Ecto neural progenitor cell (in vitro differentiated cells): ENCODE measurements at regions not wholly inside any gene's neighbourhood (a gene's known extent, or its start where the extent isn't known, plus 50 kb on each side); places are given as distances from the start of the nearest gene placed in this dataset.

Experiments used
- DNase-seq: peaks from one replicate; pipeline ENCODE4 v3.0.0-alpha.2; 2018; ENCODE audit warnings: low spot score

DNA sequence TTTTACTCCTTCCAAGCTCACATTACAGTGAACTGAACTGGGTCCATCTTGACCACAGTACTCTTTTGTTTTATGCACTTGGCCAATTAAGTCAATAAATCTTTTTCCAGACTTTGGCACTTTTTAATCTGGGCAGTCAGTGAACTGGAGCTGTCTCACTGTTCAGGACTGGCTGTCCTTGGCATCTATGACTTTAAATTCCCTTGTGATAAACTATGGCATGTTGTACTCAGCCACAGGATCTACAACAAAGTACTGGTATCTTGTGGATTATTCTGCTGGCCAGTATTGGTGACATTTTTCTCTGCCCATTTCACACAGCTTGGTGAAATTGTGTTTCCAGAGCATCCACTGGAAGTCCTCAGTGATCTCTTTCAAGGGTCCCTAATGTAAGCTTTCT is 1144.8 kb upstream of the SEMA6A start:
- no peak for DNase-seq

DNA sequence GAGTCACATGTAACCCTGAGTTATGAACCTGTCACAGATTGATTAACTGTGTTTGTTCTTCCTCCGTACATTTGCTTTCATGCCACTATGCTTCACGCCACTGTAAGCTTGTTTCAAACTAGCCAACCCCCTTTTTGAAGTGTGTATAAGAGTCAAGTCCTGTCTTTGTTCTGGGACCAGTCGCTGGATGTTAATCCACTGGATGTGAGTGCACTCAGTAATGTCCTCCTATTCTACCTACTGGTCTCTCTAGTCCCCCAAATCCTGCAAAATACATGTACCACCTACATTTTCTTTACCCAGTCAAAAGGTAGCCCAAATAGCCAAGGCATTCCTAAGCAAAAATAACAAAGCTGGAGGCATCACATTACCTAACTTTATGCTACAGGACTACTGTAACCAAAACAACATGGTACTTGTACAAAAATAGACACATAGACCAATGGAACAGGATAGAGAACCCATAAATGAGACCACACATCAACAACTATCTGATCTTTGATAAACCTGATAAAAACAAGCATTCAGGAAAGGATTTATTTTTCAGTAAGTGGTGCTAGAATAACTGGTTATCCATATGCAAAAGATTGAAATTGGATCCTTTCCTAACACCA is 1139.1 kb upstream of the SEMA6A start:
- DNase-seq: no peak

DNA sequence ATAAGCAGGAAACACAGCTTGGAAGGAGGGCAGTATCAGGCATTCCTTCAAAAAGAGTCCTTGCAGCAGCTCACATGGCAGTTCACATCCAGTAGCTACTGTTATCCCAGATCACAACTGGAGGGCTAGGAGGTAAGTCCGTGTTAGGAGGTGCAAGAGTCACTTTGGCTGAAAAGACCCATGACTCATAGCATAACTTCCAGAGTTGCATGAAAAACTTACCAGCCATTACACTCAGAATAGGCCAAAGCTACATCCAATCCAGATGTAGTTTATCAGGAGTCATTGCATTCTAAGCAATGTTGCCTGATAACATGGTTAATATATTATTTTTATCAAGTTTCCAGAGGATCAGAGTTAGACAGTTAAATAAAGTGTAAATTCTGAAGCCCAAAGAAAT is 1126.4 kb upstream of the SEMA6A start:
- DNase-seq: no peak

DNA sequence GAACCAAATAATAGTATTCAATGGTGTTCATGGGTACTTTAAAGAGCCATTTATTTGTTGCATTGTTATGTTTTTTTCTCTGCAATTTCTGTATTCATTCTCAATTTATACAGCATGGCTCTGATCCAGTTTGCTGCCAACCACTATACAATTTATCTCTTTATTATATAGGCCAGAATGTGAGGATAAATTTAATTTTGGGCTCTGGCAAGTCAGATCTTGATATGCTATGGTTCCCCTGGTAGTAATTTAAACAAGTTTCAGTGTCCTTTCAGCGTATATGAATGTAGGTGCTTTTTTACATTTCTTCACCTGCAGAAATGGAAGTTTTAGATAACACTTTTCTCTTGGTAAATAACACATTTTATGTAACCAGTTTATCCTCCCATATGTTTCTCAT is 1118.0 kb upstream of the SEMA6A start:
- no peak for DNase-seq

DNA sequence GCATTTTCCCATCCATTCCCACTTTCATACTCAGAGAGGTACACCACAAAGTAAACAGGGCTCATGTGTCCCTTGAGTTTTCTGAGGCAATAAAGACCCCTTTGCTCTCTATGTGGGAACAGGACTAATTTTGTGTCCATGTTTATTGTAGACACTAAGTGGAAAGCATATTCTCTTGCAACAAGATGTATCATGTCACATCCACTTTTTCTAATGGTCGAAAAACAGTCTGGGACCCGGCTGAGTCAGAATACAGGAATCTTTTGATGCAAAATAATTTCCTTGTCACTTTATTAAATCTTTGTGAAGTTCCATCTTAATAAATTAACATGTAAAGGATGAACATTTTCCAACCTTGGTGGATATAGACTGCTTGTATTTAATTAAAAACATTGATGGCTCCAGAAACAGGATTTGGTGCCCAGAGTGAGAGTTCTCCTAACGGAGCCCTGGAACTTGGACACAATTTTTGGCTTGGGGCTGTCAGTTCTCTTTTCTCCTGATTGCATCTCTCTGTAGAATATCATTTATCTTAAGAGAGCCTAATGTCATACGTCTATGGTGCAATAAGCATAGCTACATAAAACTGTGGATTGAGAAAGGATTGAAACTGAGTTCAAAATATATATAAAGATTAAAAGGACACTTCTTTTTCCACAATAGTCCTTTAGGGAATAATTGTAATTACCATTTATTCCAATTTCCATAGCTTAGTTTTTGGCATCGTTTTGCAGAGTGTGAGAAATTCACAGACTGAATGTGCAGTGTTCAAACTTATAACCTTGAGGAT is 1116.7 kb upstream of the SEMA6A start:
- DNase-seq: no peak

DNA sequence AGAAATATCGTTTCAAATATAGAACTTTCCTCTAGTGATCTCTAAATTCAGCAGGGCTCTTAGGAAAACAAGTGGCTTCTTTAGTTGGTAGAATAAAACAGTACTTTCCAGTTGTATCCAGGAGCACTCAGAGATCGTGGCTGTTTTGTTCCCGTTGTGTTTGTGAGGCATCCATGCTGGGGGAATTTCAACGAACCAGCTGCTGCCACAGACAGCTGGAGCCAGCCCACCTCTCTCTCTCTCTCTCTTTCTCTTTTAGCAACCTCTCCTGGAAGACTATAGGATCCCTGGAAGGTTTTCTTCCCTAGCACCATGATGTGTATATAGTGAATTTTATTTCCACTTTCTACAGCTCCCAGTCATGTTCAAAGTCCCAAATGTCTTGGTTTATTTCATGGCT is 1116.0 kb upstream of the SEMA6A start:
- DNase-seq: no peak

DNA sequence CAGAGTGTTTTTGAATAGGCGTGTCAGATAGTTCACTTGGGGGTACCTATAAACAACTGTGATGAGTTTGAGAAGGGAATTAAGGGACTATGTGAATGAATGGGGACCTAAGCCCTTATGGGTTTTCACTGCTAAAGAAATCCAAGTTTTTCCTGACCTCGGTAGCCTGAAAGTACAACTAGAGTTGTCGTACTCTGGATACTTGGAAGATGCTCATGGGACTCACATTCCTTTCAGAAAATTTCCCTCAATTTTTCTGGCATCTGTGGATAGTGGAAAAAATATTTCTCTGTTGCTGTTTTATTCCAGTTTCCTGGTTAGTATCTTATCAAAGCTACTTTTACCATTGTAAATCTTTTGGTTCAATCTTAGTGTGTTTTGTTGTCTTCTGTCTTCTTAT is 1112.3 kb upstream of the SEMA6A start:
- no peak for DNase-seq

DNA sequence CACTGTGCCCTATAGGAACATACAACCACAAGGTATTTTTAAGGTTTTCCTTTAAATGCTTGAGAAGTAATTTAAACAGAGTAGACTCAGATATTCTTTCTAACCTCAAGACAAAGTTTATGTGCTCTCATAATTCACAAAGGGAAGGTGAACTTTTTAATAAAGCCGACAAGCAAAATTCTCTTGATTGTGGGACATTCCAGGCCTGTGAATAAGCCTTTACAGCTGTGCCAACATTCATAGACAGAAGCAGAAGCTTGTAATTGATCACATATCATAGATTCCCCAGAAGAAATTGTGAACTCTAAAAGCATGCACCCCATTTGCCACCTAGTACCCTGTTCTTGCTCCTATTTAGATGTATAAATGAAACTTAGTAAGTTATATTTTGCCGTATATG is 1107.8 kb upstream of the SEMA6A start:
- no peak for DNase-seq

DNA sequence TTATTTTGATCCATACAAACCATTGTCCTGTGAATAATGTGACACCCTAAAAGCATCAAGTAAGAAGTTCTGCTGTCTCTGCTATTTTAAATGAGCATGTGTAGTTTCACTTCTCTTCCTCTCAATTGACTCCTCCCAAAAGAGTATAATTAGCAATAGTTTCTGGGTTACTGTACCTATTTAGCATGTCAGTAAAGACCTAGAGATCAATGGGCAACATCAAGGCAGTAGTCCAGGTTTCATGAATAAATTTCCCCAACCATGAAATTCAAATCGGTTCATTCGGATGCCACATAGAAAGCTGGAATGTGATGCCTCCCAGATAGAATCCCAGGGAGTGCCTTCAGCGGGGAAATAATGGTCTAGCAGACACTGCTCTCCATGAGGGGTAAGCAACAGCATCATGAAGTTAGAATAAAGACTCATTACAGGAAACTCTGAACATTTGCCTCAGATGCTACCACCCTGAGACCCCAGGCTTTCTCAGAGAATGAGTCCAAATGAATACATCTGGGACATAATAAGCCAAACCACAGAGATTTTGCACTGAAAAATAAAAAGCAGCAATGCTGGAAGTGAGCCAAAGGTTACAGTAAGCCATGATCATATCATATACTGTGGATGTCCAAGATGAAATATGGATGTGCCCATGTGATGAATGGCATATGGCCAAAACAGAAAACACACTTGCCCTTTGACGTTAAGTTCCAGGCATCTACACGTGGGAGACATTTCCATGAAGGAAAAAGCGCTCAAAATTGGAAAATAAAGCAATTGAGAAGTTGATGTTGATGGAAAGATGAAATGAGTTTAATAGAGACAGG is 1107.0 kb upstream of the SEMA6A start:
- DNase-seq: no peak

DNA sequence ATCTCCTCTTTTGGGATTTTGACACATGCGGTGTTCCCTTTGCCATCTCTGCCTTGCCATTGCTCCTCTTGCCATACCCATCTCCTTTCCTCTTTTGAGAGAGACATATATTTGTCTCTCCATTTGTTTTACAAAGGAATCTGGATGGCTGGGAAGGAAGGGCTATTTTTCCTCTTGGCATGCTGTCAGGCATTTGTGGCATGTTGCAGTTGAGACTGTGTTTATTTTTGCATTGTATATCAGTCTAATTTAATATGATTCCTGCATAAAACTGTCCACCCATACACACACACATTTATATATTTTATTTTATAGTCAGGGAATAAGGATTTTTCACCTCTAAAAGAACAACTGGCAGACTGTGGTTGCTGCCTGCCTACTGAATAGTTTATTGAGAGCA is 1105.8 kb upstream of the SEMA6A start:
- DNase-seq: no peak

DNA sequence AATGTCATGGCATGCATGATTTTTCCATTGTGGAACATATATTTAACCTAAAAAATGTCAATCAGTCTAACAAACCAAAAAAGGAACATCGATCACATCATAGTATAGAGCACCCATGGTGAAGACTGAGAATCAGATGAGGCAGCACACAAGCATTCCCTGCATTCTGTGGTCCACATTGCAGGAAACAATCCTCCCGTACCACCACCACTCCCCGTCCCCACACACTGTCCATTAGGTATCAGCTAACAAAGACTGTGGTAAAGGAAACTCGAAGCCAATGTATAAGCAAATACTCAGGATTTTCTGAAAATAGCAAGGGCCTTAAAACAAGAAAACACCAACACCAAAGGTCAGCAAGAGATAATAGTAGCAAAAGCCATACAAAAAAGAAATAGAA is 1104.4 kb upstream of the SEMA6A start:
- no peak for DNase-seq

DNA sequence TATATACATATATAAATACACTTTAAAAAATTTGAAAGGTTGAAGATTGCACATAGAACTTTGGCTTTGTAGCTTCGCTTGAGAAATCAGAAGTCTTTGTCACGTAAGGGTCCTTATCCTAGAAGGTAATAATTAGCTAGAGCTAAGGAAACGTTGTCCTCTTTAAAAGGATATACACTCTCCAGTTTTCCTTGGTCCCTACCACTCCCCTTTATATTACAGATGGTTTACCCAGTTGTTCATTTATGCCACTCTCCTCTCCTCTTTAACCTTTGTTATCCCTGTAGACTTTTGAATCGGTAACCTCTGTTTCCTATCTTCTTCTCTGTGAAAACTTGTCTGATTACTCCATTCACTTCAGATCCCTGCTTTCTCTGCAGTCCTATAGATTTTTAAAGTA is 1101.0 kb upstream of the SEMA6A start:
- no peak for DNase-seq

DNA sequence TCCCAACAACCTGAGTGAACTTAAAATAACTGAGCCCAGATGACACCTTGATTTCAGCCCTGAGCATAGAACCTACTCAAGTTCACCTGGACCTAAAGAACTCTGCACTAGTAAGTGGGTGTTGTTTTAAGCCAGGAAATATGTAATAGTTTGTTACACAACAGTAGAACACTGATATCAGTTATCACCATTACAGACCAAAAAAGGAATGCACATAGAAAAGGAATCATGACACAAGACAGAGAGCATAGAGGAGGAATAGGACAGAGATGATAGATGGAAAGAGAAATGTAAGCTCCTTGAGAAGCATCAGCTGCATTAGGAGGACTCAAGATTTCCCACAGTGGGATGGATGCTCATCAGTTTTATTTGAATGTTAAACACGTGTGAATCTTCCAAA is 1096.9 kb upstream of the SEMA6A start:
- DNase-seq: no peak

DNA sequence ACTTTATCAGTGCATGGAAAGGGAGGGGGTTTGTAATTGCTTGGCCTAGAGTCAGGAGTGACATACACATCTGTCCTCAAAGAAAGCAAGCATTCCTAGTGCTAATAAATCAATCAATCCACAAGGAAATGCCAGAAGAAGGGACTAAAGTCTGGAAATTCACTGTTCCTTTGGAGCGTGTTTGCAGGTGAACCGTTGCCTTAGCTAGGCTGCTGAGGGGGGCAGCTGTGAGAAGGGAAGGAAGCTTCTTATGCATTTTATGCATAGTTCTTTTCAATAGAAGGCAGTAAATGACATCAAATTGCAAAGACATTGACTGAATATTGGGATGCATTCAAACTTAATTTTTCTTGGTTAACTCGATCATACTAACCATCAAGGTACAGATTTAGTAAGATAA is 1092.5 kb upstream of the SEMA6A start:
- DNase-seq: no peak

DNA sequence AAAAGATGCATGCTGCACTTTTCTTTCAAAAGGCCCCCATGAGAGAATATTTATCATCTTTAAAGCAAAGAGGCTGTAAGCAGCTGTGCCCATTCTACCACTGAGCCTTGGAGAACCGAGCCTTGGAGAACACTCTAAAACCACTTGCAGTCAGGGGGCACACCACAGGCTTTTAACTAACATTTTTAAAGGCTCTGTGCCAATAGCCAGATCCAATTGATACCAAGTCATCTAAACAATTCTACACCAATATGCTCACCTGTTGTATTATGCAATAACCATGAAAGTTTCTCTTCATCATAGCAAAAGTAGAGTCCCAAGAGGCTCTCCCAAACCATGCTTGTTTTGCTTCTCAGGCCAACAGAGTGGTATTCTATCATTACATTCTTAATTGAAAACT is 1090.5 kb upstream of the SEMA6A start:
- no peak for DNase-seq

DNA sequence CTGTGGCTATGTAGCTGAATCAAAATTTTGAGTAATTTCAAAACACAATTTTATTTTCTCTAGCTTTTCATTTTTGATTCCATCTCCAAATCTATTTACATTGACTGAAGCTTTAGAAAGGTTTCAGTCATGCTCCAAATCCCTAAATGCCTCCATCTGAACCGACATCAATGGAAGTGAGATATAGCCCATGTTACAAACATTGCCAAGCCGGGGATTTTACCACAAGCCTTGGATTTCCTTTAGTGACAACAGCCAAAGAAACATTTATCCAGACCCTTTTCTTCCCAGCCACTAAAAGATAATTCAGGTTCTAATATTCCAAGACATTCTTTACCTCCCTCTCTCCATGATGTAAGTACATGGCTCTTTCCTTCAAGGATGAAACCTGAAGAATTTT is 1087.7 kb upstream of the SEMA6A start:
- no peak for DNase-seq

DNA sequence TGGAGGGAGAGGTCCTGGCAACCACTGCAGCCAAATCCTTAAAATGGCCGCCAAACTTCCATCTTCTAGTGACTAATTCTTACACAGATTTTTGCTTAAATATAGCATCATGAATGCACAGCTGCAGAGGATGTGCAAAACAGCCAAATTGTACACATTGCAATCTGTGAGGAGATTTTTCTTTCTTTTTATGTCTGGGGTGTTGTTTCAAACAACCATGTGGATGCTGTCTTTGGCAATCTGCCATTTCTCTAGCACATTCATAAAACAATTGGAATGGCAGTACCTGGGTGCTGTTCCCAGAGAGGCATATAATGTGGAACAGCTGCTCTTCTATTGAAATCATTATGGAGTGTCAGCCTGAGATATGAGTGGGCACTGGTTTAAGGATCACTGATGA is 1082.9 kb upstream of the SEMA6A start:
- no peak for DNase-seq

DNA sequence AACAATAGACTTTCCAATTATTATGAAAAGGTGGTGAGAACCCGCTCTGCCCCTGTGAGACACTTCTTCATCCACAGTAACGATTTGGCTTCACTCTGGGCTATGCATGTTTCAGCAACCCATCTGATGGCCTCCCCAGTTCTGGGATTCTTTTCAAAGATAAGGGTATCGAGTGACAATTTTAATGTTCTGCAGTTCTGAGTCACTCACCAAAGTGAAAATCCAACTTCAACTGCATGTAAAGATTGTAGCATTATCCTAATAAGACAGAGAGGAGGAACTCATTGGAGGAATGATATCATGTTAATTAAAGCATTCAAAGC is 1078.3 kb upstream of the SEMA6A start:
- no peak for DNase-seq

DNA sequence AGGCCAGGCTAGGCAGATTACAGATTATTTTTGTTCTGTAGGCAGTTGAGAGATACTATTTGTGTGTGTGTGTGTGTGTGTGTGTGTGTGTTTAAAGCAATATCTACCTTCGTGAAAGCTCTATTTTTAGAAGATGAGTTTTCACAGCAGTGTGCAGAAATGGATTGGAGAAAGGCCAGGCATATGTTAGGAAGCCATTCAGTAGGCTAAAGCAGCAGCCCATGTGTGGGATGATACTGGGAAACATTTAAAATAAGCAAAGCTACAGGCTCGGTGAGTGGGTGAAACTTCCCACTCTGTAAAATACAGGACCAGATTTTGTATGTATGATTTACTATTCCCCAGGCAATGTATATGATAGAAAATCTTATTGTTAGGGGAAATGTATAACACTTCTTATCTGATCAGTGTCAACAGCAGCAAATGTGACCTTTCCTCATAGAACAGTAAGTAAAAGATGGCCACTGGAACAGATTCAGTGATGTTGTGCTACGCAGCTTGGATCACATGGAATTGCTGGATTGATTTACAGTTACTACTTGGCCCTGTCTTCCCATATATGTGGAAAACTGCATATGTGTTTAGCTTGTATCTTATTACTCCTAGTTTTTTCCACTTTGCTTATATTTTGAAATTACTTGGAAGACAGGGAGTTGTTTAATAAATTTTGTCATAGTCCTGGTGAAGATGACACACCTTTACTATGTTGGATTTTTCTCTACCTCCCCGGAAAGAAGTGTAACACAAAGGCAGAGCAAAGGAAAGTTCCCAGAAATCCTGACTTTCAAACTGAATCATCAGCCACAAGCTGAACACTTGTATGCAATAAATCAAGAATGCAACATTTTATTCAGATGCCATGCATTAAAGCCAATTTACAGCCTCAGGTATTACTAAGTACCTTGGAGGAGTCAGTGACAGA is 1077.7 kb upstream of the SEMA6A start:
- DNase-seq: no peak

DNA sequence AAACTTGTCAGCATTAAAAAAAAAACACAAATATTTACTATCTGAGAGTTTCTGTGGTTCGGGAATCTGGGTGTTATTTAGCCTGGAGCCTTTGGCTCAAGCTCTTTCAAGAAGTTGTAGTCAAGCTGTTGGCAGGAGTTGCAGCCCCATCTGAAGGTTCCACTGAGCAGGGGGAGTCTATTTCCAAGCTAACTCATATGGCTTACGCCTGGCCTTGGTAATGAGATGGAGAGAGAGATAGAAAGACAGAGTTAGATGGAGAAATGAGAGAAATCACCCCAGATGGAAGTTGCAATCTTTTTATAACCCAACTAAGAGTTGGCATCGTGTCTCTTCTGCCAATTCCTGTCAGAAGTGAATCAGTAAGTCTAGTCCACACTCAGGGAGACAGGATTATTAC is 1075.2 kb upstream of the SEMA6A start:
- no peak for DNase-seq

DNA sequence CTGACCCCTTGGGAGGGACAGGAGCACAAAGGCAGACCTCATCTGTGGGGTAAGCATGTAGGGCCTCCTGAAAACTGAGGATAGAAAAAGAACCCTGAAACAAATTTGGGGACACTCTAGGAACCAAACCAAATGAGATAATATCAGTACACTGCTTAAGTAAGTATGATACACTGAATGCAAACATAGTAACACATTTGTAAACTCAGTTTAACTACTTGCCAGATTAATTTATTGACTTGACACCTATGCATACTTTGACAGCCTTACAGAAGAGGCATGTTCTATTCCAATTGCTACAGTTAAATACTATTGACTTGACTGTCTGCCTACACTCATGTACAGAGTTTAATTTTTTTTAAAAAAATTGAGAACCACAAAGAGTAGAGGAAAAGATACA is 1070.8 kb upstream of the SEMA6A start:
- no peak for DNase-seq

DNA sequence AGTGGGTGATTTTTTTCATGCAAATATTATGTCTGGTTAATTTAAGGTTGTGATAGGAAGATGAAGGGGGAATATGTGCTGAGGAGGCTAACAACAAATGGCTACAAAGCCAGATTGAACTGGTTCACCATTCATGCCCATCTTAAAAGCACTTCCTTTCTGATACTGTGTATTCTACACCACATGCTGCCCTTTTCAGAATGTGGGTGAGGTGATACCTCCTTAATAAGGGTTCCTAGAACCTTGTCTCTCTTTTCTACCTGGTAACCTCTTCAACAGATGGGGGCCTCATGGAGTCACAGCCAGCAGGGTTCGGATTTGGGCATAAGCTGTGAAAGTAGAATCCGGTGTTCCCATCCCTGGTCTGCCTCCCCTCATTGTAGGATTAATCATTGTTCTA is 1064.0 kb upstream of the SEMA6A start:
- DNase-seq: no peak
